Cardiac fibroblast (primary cell): ENCODE measurements at regions not wholly inside any gene's neighbourhood (a gene's known extent, or its start where the extent isn't known, plus 50 kb on each side); places are given as distances from the start of the nearest gene placed in this dataset.

Experiments used
- DNase-seq, 2 donors: peaks; one replicate each; pipeline versions ENCODE4 v3.0.0 to v3.0.0-alpha.2; 2010; ENCODE audit warnings: low read depth in 2 of 2
- H3K4me3 ChIP-seq, 2 donors: replicated peaks in 1 of 2; 1 replicate in 1 of 2; 2 replicates in 1 of 2; pipeline ENCODE4 v1.5.1; 2011; ENCODE audit warnings: low read depth in 2 of 2, low read length in 2 of 2, mild to moderate bottlenecking in 2 of 2, moderate library complexity in 1 of 2
- CTCF ChIP-seq: IDR thresholded peaks from one replicate; pipeline ENCODE4 v1.5.1; 2011; ENCODE audit warnings: low read depth, mild to moderate bottlenecking, low read length, inconsistent platforms

GRCh38 chr2:15729001-15729400 is 137.3 kb downstream of the DDX1 start:
- H3K4me3 ChIP-seq, result no peak overlapping the region
- no peak for DNase-seq
- no peak for TF ChIP-seq CTCF

GRCh38 chr2:15729709-15730544 is 138.3 kb downstream of the DDX1 start:
- no peak for TF ChIP-seq CTCF
- peak in 1 of 2 donors; percentile 13 for DNase-seq
- no peak overlapping the region for H3K4me3 ChIP-seq

GRCh38 chr2:15730545-15731212 is 139.0 kb downstream of the DDX1 start:
- TF ChIP-seq CTCF, result no peak
- peak; percentile 97 to 98 for DNase-seq
- H3K4me3 ChIP-seq, result no peak overlapping the region

GRCh38 chr2:15731213-15731888 is 139.7 kb downstream of the DDX1 start:
- no peak overlapping the region for H3K4me3 ChIP-seq
- no peak for DNase-seq
- no peak for TF ChIP-seq CTCF

GRCh38 chr2:15731889-15732271 is 140.2 kb downstream of the DDX1 start:
- no peak for TF ChIP-seq CTCF
- H3K4me3 ChIP-seq, result no peak overlapping the region
- no peak for DNase-seq

GRCh38 chr2:15732341-15733077 is 140.8 kb downstream of the DDX1 start:
- no peak for TF ChIP-seq CTCF
- peak in 1 of 2 donors; percentile 11 for DNase-seq

More at GRCh38 chr2:15732341-15733077, 140.8 kb downstream of the DDX1 start:
- no peak overlapping the region for H3K4me3 ChIP-seq
